Activated CD4-positive, alpha-beta T cell treated with anti-CD3 and anti-CD28 coated beads, Interleukin-10, Interleukin-2, amounts not matched to agents 100 ng/mL and 50 ng/mL, durations not matched to agents 16 hours and 8 hours (primary cell): ENCODE measurements at regions not wholly inside any gene's neighbourhood (a gene's known extent, or its start where the extent isn't known, plus 50 kb on each side); places are given as distances from the start of the nearest gene placed in this dataset.
"Not testable (repeated sequence)": the region's sequence is repeated elsewhere in the genome, so short reads cannot be mapped to it uniquely, and the experiment has no call there.

ENCODE experiments used
- DNase-seq: peaks from one replicate; pipeline ENCODE4 v3.0.0-alpha.2; 2020

GRCh38 chr13:104980586-104980985 is 1554.9 kb downstream of the EFNB2 start:
- DNase-seq: no peak

GRCh38 chr13:104979281-104980030 is 1556.0 kb downstream of the EFNB2 start:
- DNase-seq: no peak

GRCh38 chr13:104976986-104977385 is 1558.5 kb downstream of the EFNB2 start:
- DNase-seq: no peak

- no peak for DNase-seq
These were observed 1560.2 kb downstream of the EFNB2 start for GRCh38 chr13:104975272-104975671.

- no peak for DNase-seq
These were observed 1566.6 kb downstream of the EFNB2 start for GRCh38 chr13:104968876-104969275.

- DNase-seq: no peak
These were observed 1567.4 kb downstream of the EFNB2 start for GRCh38 chr13:104967836-104968630.

- no peak for DNase-seq
These were observed 1568.1 kb downstream of the EFNB2 start for GRCh38 chr13:104967376-104967775.

- no peak for DNase-seq
These were observed 1573.1 kb downstream of the EFNB2 start for GRCh38 chr13:104962411-104962810.

GRCh38 chr13:104961246-104961645 is 1574.2 kb downstream of the EFNB2 start:
- no peak for DNase-seq

GRCh38 chr13:104954210-104954609 is 1581.3 kb downstream of the EFNB2 start:
- no peak for DNase-seq

- no peak for DNase-seq
These were observed 1581.9 kb downstream of the EFNB2 start for GRCh38 chr13:104953588-104953987.

- no peak for DNase-seq
These were observed 1585.4 kb downstream of the EFNB2 start for GRCh38 chr13:104949840-104950740.

GRCh38 chr13:104944176-104944575 is 1591.3 kb downstream of the EFNB2 start:
- DNase-seq: no peak

- no peak for DNase-seq
These were observed 1592.1 kb downstream of the EFNB2 start for GRCh38 chr13:104943331-104943730.

- no peak for DNase-seq
These were observed 1597.6 kb downstream of the EFNB2 start for GRCh38 chr13:104937881-104938280.

GRCh38 chr13:104936304-104936703 is 1599.2 kb downstream of the EFNB2 start:
- no peak for DNase-seq

- DNase-seq: not testable (repeated sequence)
These were observed 1614.9 kb downstream of the EFNB2 start for GRCh38 chr13:104920513-104920912.

GRCh38 chr13:104920091-104920490 is 1615.4 kb downstream of the EFNB2 start:
- no peak for DNase-seq

GRCh38 chr13:104900191-104900817 is 1635.2 kb downstream of the EFNB2 start:
- DNase-seq: no peak

- no peak for DNase-seq
These were observed 1637.0 kb downstream of the EFNB2 start for GRCh38 chr13:104898484-104898883.

GRCh38 chr13:104895521-104895920 is 1639.9 kb downstream of the EFNB2 start:
- no peak for DNase-seq

- no peak for DNase-seq
These were observed 1660.3 kb downstream of the EFNB2 start for GRCh38 chr13:104875038-104875754.
